Hepatocyte (in vitro differentiated cells): ENCODE measurements at regions not wholly inside any gene's neighbourhood (a gene's known extent, or its start where the extent isn't known, plus 50 kb on each side); places are given as distances from the start of the nearest gene placed in this dataset.

Source experiments
- DNase-seq: peaks from one replicate; pipeline ENCODE4 v3.0.0-alpha.2; 2016; ENCODE audit warnings: low spot score
- H2AFZ ChIP-seq: fragments of 200-600 bp; sonication (generic); 2 replicates; pipeline ENCODE4 v1.6.0; 2016; ENCODE audit warnings: antibody characterized with exemption, mild to moderate bottlenecking
- H3K27ac ChIP-seq: fragments of 200-600 bp; sonication (generic); 2 replicates; pipeline ENCODE4 v1.5.1; 2016; ENCODE audit warnings: mild to moderate bottlenecking
- H3K27me3 ChIP-seq: fragments of 200-600 bp; sonication (generic); 2 replicates; pipeline ENCODE4 v1.6.1; 2016
- H3K36me3 ChIP-seq: fragments of 200-600 bp; sonication (generic); replicated peaks from 2 replicates; pipeline ENCODE4 v1.5.1; 2016; ENCODE audit warnings: low read depth; ENCODE audit not compliant: insufficient read depth
- H3K4me1 ChIP-seq: fragments of 200-600 bp; sonication (generic); 2 replicates; pipeline ENCODE4 v1.5.1; 2016; ENCODE audit warnings: mild to moderate bottlenecking, moderate library complexity; ENCODE audit not compliant: insufficient read depth
- H3K4me2 ChIP-seq: fragments of 200-600 bp; sonication (generic); 2 replicates; pipeline ENCODE4 v1.6.0; 2016
- H3K4me3 ChIP-seq: fragments of 200-600 bp; sonication (generic); 2 replicates; pipeline ENCODE4 v1.5.1; 2016; ENCODE audit warnings: mild to moderate bottlenecking
- H3K79me2 ChIP-seq: fragments of 200-600 bp; sonication (generic); 2 replicates; pipeline ENCODE4 v1.6.0; 2017; ENCODE audit warnings: mild to moderate bottlenecking
- H3K9me2 ChIP-seq: fragments of 200-600 bp; sonication (generic); replicated peaks from 2 replicates; pipeline ENCODE4 v1.6.0; 2017; ENCODE audit warnings: mild to moderate bottlenecking; ENCODE audit not compliant: insufficient read depth
- H3K9me3 ChIP-seq: fragments of 200-600 bp; sonication (generic); 2 replicates; pipeline ENCODE4 v1.5.1; 2016; ENCODE audit warnings: low read depth, mild to moderate bottlenecking
- H4K20me1 ChIP-seq: fragments of 200-600 bp; sonication (generic); 2 replicates; pipeline ENCODE4 v1.6.0; 2016; ENCODE audit warnings: mild to moderate bottlenecking; ENCODE audit not compliant: insufficient read depth, poor library complexity, severe bottlenecking
- CTCF ChIP-seq: fragments of 200-600 bp; sonication (generic); IDR thresholded peaks from 2 replicates; pipeline ENCODE4 v1.5.1; 2016; ENCODE audit warnings: antibody characterized with exemption, mild to moderate bottlenecking; ENCODE audit not compliant: poor library complexity
- EZH2 ChIP-seq: fragments of 200-600 bp; sonication (generic); IDR thresholded peaks from 2 replicates; pipeline ENCODE4 v1.6.1; 2016; ENCODE audit warnings: antibody characterized with exemption, mild to moderate bottlenecking, borderline replicate concordance
- EZH2phosphoT487 ChIP-seq: fragments of 200-600 bp; sonication (generic); IDR thresholded peaks from one replicate; pipeline ENCODE4 v1.6.1; 2018; ENCODE audit warnings: antibody characterized with exemption, mild to moderate bottlenecking, low read depth, moderate library complexity; ENCODE audit not compliant: unreplicated experiment, severe bottlenecking
- WGBS: methylation state at CpG from one replicate; pipeline ENCODE4 v1.1.6; 2016; ENCODE audit warnings: low lambda C conversion rate; ENCODE audit errors: missing lambda C conversion rate; 5-methylcytosine and 5-hydroxymethylcytosine counted together

GRCh38 chr1:56072310-56072709, 507.1 kb downstream of the PLPP3 start:
- Histone ChIP-seq H2AFZ (no peak overlapping the region), H3K4me1 (no peaks in the 10 kb centered on the region), H3K27me3 (no peaks in the 10 kb centered on the region), H4K20me1 (no peaks in the 10 kb centered on the region), H3K36me3 (no peaks in the 10 kb centered on the region), H3K9me3 (no peaks in the 10 kb centered on the region), H3K4me2 (no peak overlapping the region), H3K27ac (no peak overlapping the region), H3K79me2 (no peaks in the 10 kb centered on the region), H3K9me2 (no peaks in the 10 kb centered on the region), H3K4me3 (no peak overlapping the region)
- TF ChIP-seq EZH2phosphoT487 = no peak
- no peak for TF ChIP-seq EZH2
- TF ChIP-seq CTCF = no peak
- 88% methylated on average over 1 of the region's 1 CpG for WGBS
- no peak for DNase-seq

- Histone ChIP-seq H3K9me3 (no peaks in the 10 kb centered on the region), H2AFZ (no peak overlapping the region), H3K4me3 (no peak overlapping the region), H3K4me2 (no peak overlapping the region), H3K27ac (no peak overlapping the region), H3K9me2 (no peaks in the 10 kb centered on the region), H3K36me3 (no peaks in the 10 kb centered on the region), H3K79me2 (no peaks in the 10 kb centered on the region), H3K4me1 (no peaks in the 10 kb centered on the region), H3K27me3 (no peaks in the 10 kb centered on the region), H4K20me1 (no peaks in the 10 kb centered on the region)
- no peak for DNase-seq
- 94% methylated on average over 3 of the region's 3 CpGs for WGBS
- no peak for TF ChIP-seq EZH2phosphoT487
These were observed 508.0 kb downstream of the PLPP3 start for GRCh38 chr1:56071351-56071750.

- H2AFZ ChIP-seq = no peak overlapping the region
- no peaks in the 10 kb centered on the region for H3K9me2 ChIP-seq
- H4K20me1 ChIP-seq = no peaks in the 10 kb centered on the region
- H3K79me2 ChIP-seq = no peaks in the 10 kb centered on the region
- no peak overlapping the region for H3K4me3 ChIP-seq
- no peak overlapping the region for H3K4me2 ChIP-seq
- WGBS = 95% methylated on average over 1 of the region's 1 CpG
- no peak for TF ChIP-seq EZH2phosphoT487
- DNase-seq = no peak
- H3K27ac ChIP-seq = no peak overlapping the region
- H3K9me3 ChIP-seq = no peaks in the 10 kb centered on the region
- H3K36me3 ChIP-seq = no peaks in the 10 kb centered on the region
- H3K27me3 ChIP-seq = no peaks in the 10 kb centered on the region
- H3K4me1 ChIP-seq = no peaks in the 10 kb centered on the region
These were observed 508.8 kb downstream of the PLPP3 start for GRCh38 chr1:56070601-56071000.

- TF ChIP-seq EZH2 = no peak
These were observed 509.5 kb downstream of the PLPP3 start for GRCh38 chr1:56069824-56070223.

GRCh38 chr1:56068908-56069307, 510.5 kb downstream of the PLPP3 start:
- H3K4me3 ChIP-seq = no peak overlapping the region
- DNase-seq = no peak
- H4K20me1 ChIP-seq = no peaks in the 10 kb centered on the region
- no peak overlapping the region for H2AFZ ChIP-seq
- H3K9me3 ChIP-seq = no peaks in the 10 kb centered on the region
- no peaks in the 10 kb centered on the region for H3K36me3 ChIP-seq
- H3K27me3 ChIP-seq = no peaks in the 10 kb centered on the region
- no peaks in the 10 kb centered on the region for H3K9me2 ChIP-seq
- no peak overlapping the region for H3K27ac ChIP-seq
- peaks cover 4% of the 10 kb centered on the region for H3K4me1 ChIP-seq
- no peak for TF ChIP-seq EZH2phosphoT487
- TF ChIP-seq EZH2 = no peak
- no peak for TF ChIP-seq CTCF
- 72% methylated on average over 1 of the region's 1 CpG for WGBS
- no peak overlapping the region for H3K4me2 ChIP-seq
- H3K79me2 ChIP-seq = no peaks in the 10 kb centered on the region

More at GRCh38 chr1:56069824-56070223, 509.5 kb downstream of the PLPP3 start:
- H3K36me3 ChIP-seq = no peaks in the 10 kb centered on the region
- no peak overlapping the region for H2AFZ ChIP-seq
- no peak for DNase-seq
- no peaks in the 10 kb centered on the region for H3K9me3 ChIP-seq
- H3K4me3 ChIP-seq = no peak overlapping the region
- no peak overlapping the region for H3K4me2 ChIP-seq
- H3K9me2 ChIP-seq = no peaks in the 10 kb centered on the region
- 96% methylated on average over 1 of the region's 1 CpG for WGBS
- no peak overlapping the region for H3K27ac ChIP-seq
- H3K79me2 ChIP-seq = no peaks in the 10 kb centered on the region
- H3K4me1 ChIP-seq = no peaks in the 10 kb centered on the region
- no peaks in the 10 kb centered on the region for H4K20me1 ChIP-seq
- H3K27me3 ChIP-seq = no peaks in the 10 kb centered on the region
